Endothelial cell (in vitro differentiated cells): ENCODE measurements at regions not wholly inside any gene's neighbourhood (a gene's known extent, or its start where the extent isn't known, plus 50 kb on each side); places are given as distances from the start of the nearest gene placed in this dataset.

Experiments
- DNase-seq: peaks from one replicate; pipeline ENCODE4 v3.0.0; 2021; ENCODE audit warnings: low spot score
- H3K27ac Mint-ChIP-seq: one replicate; pipeline ENCODE4 v1.8.0; 2021; ENCODE audit warnings: mixed read lengths, inconsistent platforms; ENCODE audit not compliant: unreplicated experiment
- H3K27me3 Mint-ChIP-seq: one replicate; pipeline ENCODE4 v1.8.0; 2021; ENCODE audit warnings: mild to moderate bottlenecking, moderate library complexity, mixed read lengths, inconsistent platforms; ENCODE audit not compliant: unreplicated experiment
- H3K36me3 Mint-ChIP-seq: one replicate; pipeline ENCODE4 v1.8.0; 2021; ENCODE audit warnings: mild to moderate bottlenecking, low read depth, mixed read lengths, inconsistent platforms; ENCODE audit not compliant: unreplicated experiment
- H3K4me1 Mint-ChIP-seq: one replicate; pipeline ENCODE4 v1.8.0; 2021; ENCODE audit warnings: mild to moderate bottlenecking, mixed read lengths, inconsistent platforms; ENCODE audit not compliant: unreplicated experiment
- H3K4me3 Mint-ChIP-seq: one replicate; pipeline ENCODE4 v1.8.0; 2021; ENCODE audit warnings: mild to moderate bottlenecking, mixed read lengths, inconsistent platforms; ENCODE audit not compliant: unreplicated experiment
- H3K9me3 Mint-ChIP-seq: one replicate; pipeline ENCODE4 v1.8.0; 2021; ENCODE audit warnings: mixed read lengths, inconsistent platforms; ENCODE audit not compliant: unreplicated experiment
- CTCF ChIP-seq: fragments of 200-600 bp; sonication (generic); IDR thresholded peaks from one replicate; pipeline ENCODE4 v1.5.0; 2021; ENCODE audit warnings: antibody characterized with exemption; ENCODE audit not compliant: unreplicated experiment

- no peak for DNase-seq
- Mint-ChIP-seq H3K27ac (no peak overlapping the region), H3K4me1 (no peaks in the 10 kb centered on the region), H3K4me3 (no peak overlapping the region), H3K36me3 (no peaks in the 10 kb centered on the region), H3K27me3 (peaks cover 1% of the 10 kb centered on the region), H3K9me3 (peaks cover 5% of the 10 kb centered on the region)
- no peak for TF ChIP-seq CTCF
These were observed 173.5 kb downstream of the DLL1 start for GRCh38 chr6:170117111-170117972.

GRCh38 chr6:170116636-170117035 lies 174.2 kb downstream of the DLL1 start:
- Mint-ChIP-seq H3K27me3 (peaks cover 1% of the 10 kb centered on the region), H3K9me3 (peaks cover 5% of the 10 kb centered on the region), H3K4me3 (no peak overlapping the region), H3K36me3 (no peaks in the 10 kb centered on the region), H3K4me1 (no peaks in the 10 kb centered on the region), H3K27ac (no peak overlapping the region)
- no peak for DNase-seq
- TF ChIP-seq CTCF = no peak

GRCh38 chr6:170114956-170115855 lies 175.7 kb downstream of the DLL1 start:
- no peaks in the 10 kb centered on the region for H3K4me1 Mint-ChIP-seq
- TF ChIP-seq CTCF = no peak
- H3K36me3 Mint-ChIP-seq = no peaks in the 10 kb centered on the region
- H3K4me3 Mint-ChIP-seq = no peak overlapping the region
- H3K27me3 Mint-ChIP-seq = peaks cover 1% of the 10 kb centered on the region
- no peak for DNase-seq
- H3K9me3 Mint-ChIP-seq = no peaks in the 10 kb centered on the region
- H3K27ac Mint-ChIP-seq = no peak overlapping the region

- no peak for TF ChIP-seq CTCF
- H3K27me3 Mint-ChIP-seq = peaks cover 1% of the 10 kb centered on the region
- H3K4me1 Mint-ChIP-seq = no peaks in the 10 kb centered on the region
- H3K9me3 Mint-ChIP-seq = no peaks in the 10 kb centered on the region
- no peak overlapping the region for H3K27ac Mint-ChIP-seq
- no peak overlapping the region for H3K4me3 Mint-ChIP-seq
- H3K36me3 Mint-ChIP-seq = no peaks in the 10 kb centered on the region
- no peak for DNase-seq
These were observed 176.5 kb downstream of the DLL1 start for GRCh38 chr6:170114187-170114945.
